ENCODE measurements at regions not wholly inside any gene's neighbourhood (a gene's known extent, or its start where the extent isn't known, plus 50 kb on each side); places are given as distances from the start of the nearest gene placed in this dataset.

DNA sequence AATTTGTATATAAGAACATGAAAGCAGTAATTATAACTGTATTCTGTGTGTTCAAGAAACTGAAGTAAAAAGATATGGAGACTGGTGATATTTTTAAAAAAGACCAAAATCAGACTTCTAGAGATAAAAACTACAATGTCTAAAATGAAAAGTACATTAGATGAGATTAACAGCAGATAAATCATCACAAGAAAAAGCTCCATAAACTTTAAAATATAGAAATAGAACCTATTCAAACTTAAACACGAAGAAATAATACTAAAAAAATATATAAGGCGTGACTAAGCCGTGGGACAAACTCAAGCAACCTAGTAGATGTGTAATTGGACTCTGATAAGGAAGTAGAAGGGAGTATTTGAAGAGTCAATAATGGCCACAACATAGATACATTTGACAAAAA lies 189.1 kb upstream of the ZMIZ1 start:
- no TSS peak for BruUV-seq (replicated peaks)
- ATAC-seq (no peak), DNase-seq (no peak)
- Histone ChIP-seq H3K79me2 (ENCODE audit: low read length) (no peaks in the 10 kb centered on the region), H3K4me3 (ENCODE audit: low read length) (no peak overlapping the region), H3F3A (ENCODE audit: low read length, unreplicated experiment) (no peaks in the 10 kb centered on the region), H3K9me2 (replicated peaks; ENCODE audit: low read length) (no peaks in the 10 kb centered on the region), H4K20me1 (ENCODE audit: low read length) (no peaks in the 10 kb centered on the region), H2AFZ (ENCODE audit: low read length) (no peak overlapping the region), H3K36me3 (ENCODE audit: low read depth, low read length) (peaks cover 4% of the 10 kb centered on the region; the same call in 1 of the 2 replicates), H3K4me2 (ENCODE audit: low read length) (no peak overlapping the region), H3K9ac (ENCODE audit: low read length) (no peak overlapping the region), H3K27me3 (ENCODE audit: low read length) (peaks cover 23% of the 10 kb centered on the region; the same call in 1 of the 2 replicates), H3K9me3 (ENCODE audit: low read length) (peaks cover 24% of the 10 kb centered on the region), H3K27ac (ENCODE audit: low read length) (no peak overlapping the region), H3K4me1 (ENCODE audit: insufficient read depth, low read length) (no peaks in the 10 kb centered on the region)
- no peak for TF ChIP-seq EZH2 (IDR thresholded peaks at IDR 0.05; ENCODE audit: low read length, unreplicated experiment)
- TF ChIP-seq, protein P1, sequence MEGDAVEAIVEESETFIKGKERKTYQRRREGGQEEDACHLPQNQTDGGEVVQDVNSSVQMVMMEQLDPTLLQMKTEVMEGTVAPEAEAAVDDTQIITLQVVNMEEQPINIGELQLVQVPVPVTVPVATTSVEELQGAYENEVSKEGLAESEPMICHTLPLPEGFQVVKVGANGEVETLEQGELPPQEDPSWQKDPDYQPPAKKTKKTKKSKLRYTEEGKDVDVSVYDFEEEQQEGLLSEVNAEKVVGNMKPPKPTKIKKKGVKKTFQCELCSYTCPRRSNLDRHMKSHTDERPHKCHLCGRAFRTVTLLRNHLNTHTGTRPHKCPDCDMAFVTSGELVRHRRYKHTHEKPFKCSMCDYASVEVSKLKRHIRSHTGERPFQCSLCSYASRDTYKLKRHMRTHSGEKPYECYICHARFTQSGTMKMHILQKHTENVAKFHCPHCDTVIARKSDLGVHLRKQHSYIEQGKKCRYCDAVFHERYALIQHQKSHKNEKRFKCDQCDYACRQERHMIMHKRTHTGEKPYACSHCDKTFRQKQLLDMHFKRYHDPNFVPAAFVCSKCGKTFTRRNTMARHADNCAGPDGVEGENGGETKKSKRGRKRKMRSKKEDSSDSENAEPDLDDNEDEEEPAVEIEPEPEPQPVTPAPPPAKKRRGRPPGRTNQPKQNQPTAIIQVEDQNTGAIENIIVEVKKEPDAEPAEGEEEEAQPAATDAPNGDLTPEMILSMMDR (conservative IDR thresholded peaks at IDR 0.05; ENCODE audit: low read depth, low read length): no peak
- no peak for TF ChIP-seq EZH2phosphoT487 (IDR thresholded peaks at IDR 0.05; ENCODE audit: borderline replicate concordance, low read length)
- ChIA-PET CTCF (no interaction called here), POLR2A (ENCODE audit: unreplicated experiment) (no interaction called here)
- intact Hi-C loops (cut with micrococcal nuclease): no loop called here

DNA sequence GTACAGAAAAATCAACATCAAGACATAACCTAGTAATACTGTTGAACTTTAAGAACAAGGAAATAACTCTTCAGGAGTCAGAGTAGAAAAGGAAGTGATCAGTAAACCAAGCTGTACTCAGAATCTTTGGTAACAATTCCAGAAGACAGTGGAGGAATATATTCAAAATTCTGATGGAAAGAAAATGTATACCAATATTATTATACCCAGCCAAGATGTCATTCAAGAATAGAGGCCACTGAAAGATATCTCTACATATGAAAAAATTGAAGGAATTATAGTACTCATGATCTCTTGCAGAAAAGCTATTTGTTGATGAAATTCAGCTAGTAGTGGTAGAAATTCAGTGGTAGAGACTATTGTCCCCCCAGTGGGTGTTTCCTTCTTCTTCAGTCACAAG lies 182.6 kb upstream of the ZMIZ1 start:
- POLR2A ChIA-PET (ENCODE audit: unreplicated experiment): no interaction called here
- Histone ChIP-seq H3F3A (ENCODE audit: low read length, unreplicated experiment) (no peaks in the 10 kb centered on the region), H3K27ac (ENCODE audit: low read length) (no peak overlapping the region), H3K9ac (ENCODE audit: low read length) (no peak overlapping the region), H3K4me2 (ENCODE audit: low read length) (no peak overlapping the region), H3K36me3 (ENCODE audit: low read depth, low read length) (no peaks in the 10 kb centered on the region), H2AFZ (ENCODE audit: low read length) (no peak overlapping the region), H3K9me3 (ENCODE audit: low read length) (peaks cover 20% of the 10 kb centered on the region), H3K79me2 (ENCODE audit: low read length) (no peaks in the 10 kb centered on the region), H3K9me2 (replicated peaks; ENCODE audit: low read length) (0 out of 2 replicates have a peak, but pooled peaks cover 2% of the 10 kb centered on the region), H3K27me3 (ENCODE audit: low read length) (peaks cover 27% of the 10 kb centered on the region), H3K4me3 (ENCODE audit: low read length) (no peak overlapping the region), H3K4me1 (ENCODE audit: insufficient read depth, low read length) (no peaks in the 10 kb centered on the region), H4K20me1 (ENCODE audit: low read length) (no peaks in the 10 kb centered on the region)
- TF ChIP-seq EZH2phosphoT487 (IDR thresholded peaks at IDR 0.05; ENCODE audit: borderline replicate concordance, low read length) (no peak), EZH2 (IDR thresholded peaks at IDR 0.05; ENCODE audit: low read length, unreplicated experiment) (no peak)
- TF ChIP-seq, protein P1 (conservative IDR thresholded peaks at IDR 0.05; ENCODE audit: low read depth, low read length): no peak
- BruUV-seq (replicated peaks): no TSS peak
- ATAC-seq (no peak), DNase-seq (no peak)
- CTCF ChIA-PET: interaction anchor here (0.6 kb wide), 1 partner anchor 228 kb away, joined by 3 read pairs; no protein-coding TSS in a partner anchor
- intact Hi-C loops (cut with micrococcal nuclease): no loop called here

DNA sequence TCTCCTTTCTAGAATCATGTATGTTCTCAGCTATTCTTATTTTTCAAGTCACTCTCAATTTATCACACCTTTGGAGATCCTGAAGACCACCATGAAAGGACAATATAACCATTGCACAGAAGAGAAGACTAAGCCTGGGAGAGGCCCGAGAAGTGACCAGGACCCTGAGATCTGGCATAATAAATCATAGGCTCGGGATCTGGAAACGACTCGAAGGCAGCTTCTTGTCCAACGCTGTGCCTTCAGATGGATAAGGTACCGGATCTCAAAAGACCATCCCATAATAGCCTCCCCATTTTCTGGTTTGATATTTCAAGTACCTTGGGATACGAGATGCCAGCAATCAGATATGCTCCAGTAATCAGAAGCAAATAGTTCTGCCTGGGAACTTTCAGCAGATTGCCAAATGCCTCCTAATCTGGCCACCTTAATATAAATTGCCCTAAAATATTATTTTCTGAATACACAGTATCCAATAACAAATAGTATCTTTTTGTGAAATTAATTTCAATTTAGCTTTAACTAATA lies 179.2 kb upstream of the ZMIZ1 start:
- Histone ChIP-seq H4K20me1 (ENCODE audit: low read length) (no peaks in the 10 kb centered on the region), H3K27me3 (ENCODE audit: low read length) (peaks cover 39% of the 10 kb centered on the region), H2AFZ (ENCODE audit: low read length) (no peak overlapping the region), H3K27ac (ENCODE audit: low read length) (no peak overlapping the region), H3K4me3 (ENCODE audit: low read length) (no peak overlapping the region), H3K79me2 (ENCODE audit: low read length) (no peaks in the 10 kb centered on the region), H3K9me3 (ENCODE audit: low read length) (peaks cover 13% of the 10 kb centered on the region), H3K36me3 (ENCODE audit: low read depth, low read length) (no peaks in the 10 kb centered on the region), H3K4me2 (ENCODE audit: low read length) (no peak overlapping the region), H3K9me2 (replicated peaks; ENCODE audit: low read length) (peaks cover 6% of the 10 kb centered on the region; the same call in 1 of the 2 replicates), H3K9ac (ENCODE audit: low read length) (no peak overlapping the region), H3F3A (ENCODE audit: low read length, unreplicated experiment) (no peaks in the 10 kb centered on the region), H3K4me1 (ENCODE audit: insufficient read depth, low read length) (no peaks in the 10 kb centered on the region)
- ChIA-PET POLR2A (ENCODE audit: unreplicated experiment) (no interaction called here), CTCF (no interaction called here)
- ATAC-seq: no peak
- BruUV-seq (replicated peaks): no TSS peak
- TF ChIP-seq, protein P1 (conservative IDR thresholded peaks at IDR 0.05; ENCODE audit: low read depth, low read length): no peak
- DNase-seq: no peak
- intact Hi-C loops (cut with micrococcal nuclease): no loop called here

Data from PC-3 (cell line).